ENCODE measurements at regions not wholly inside any gene's neighbourhood (a gene's known extent, or its start where the extent isn't known, plus 50 kb on each side); places are given as distances from the start of the nearest gene placed in this dataset.

DNA sequence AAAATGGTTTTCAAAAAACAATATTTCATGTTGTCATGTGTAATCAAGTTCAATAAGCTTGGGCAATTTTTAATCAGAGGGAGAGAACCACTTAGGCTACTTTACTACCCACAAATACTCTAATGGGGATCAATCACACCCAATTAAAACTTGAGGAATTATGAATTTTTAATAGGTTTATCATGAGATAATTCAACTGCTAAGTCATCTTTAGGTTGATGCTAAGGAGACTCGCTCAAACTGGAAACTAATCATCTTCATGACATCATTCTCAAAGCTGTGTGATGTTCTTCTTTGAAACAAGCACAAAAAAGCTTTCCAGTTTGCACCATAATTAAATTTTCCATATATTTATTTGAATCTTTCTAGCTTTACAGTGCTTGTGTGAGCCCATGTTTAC, 867.5 kb downstream of the MAT2B start:
- in situ Hi-C loops (cut with MboI; ENCODE audit: low pct_unique_long_range_greater_than_20kb, low sequenced_read_pairs, unreplicated experiment): no loop called here
- DNase-seq (ENCODE audit: low spot score): no peak
- TF ChIP-seq, protein P1, sequence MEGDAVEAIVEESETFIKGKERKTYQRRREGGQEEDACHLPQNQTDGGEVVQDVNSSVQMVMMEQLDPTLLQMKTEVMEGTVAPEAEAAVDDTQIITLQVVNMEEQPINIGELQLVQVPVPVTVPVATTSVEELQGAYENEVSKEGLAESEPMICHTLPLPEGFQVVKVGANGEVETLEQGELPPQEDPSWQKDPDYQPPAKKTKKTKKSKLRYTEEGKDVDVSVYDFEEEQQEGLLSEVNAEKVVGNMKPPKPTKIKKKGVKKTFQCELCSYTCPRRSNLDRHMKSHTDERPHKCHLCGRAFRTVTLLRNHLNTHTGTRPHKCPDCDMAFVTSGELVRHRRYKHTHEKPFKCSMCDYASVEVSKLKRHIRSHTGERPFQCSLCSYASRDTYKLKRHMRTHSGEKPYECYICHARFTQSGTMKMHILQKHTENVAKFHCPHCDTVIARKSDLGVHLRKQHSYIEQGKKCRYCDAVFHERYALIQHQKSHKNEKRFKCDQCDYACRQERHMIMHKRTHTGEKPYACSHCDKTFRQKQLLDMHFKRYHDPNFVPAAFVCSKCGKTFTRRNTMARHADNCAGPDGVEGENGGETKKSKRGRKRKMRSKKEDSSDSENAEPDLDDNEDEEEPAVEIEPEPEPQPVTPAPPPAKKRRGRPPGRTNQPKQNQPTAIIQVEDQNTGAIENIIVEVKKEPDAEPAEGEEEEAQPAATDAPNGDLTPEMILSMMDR (IDR thresholded peaks at IDR 0.05; ENCODE audit: extremely low read depth, insufficient read depth, missing control alignments): no peak

- in situ Hi-C loops (cut with MboI; ENCODE audit: low pct_unique_long_range_greater_than_20kb, low sequenced_read_pairs, unreplicated experiment): no loop called here
- DNase-seq (ENCODE audit: low spot score): no peak
- TF ChIP-seq, protein P1 (IDR thresholded peaks at IDR 0.05; ENCODE audit: extremely low read depth, insufficient read depth, missing control alignments): no peak
Observed at GRCh38 chr5:164373876-164374275, 868.5 kb downstream of the MAT2B start.

DNA sequence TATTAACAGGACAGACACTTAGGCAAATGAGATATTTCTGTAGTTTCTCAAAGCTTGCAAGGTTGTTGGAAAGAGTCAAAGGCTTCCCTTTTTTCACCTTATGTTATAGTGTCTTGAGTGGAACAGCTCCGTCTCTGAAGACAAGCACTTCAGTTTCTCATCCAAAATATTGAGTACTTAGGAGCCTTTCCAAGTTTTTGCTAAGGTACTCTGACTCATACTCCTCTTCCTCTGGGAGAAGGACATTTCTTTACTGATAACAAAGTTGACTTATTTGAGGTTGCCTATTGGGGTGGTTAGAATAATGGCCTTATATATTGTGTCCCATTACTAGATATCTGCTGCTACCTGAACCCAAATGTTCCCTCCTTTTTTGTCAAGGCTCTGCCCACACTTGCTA, 869.6 kb downstream of the MAT2B start:
- TF ChIP-seq, protein P1 (IDR thresholded peaks at IDR 0.05; ENCODE audit: extremely low read depth, insufficient read depth, missing control alignments): no peak
- DNase-seq (ENCODE audit: low spot score): no peak

GRCh38 chr5:164376843-164377242, 871.4 kb downstream of the MAT2B start:
- in situ Hi-C loops (cut with MboI; ENCODE audit: low pct_unique_long_range_greater_than_20kb, low sequenced_read_pairs, unreplicated experiment): no loop called here

More for the DNA sequence above, 869.6 kb downstream of the MAT2B start:
- in situ Hi-C loops (cut with MboI; ENCODE audit: low pct_unique_long_range_greater_than_20kb, low sequenced_read_pairs, unreplicated experiment): no loop called here

GRCh38 chr5:164377746-164378145, 872.3 kb downstream of the MAT2B start:
- no peak for DNase-seq (ENCODE audit: low spot score)
- in situ Hi-C loops (cut with MboI; ENCODE audit: low pct_unique_long_range_greater_than_20kb, low sequenced_read_pairs, unreplicated experiment): no loop called here

More at GRCh38 chr5:164376843-164377242, 871.4 kb downstream of the MAT2B start:
- TF ChIP-seq, protein P1 (IDR thresholded peaks at IDR 0.05; ENCODE audit: extremely low read depth, insufficient read depth, missing control alignments): no peak
- DNase-seq (ENCODE audit: low spot score): no peak

DNA sequence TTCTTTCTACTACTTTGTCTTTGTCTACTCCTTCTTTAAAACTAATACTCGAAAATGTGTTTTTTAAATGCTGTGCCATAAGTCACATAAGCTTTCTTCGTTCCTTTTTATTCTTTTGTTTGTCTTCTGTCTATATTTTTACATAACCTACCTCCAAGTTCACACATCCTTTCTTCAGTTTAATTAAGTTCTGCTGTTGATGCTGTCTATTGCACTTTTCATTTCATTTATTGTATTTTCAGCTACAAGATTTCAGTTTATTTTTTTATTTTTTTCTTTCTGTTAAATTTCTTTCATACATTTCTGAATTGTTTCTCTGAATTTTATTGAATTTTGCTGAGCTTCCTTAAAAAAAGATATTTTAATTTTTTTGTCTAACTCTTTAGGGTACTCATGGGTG, 878.2 kb downstream of the MAT2B start:
- no peak for DNase-seq (ENCODE audit: low spot score)
- TF ChIP-seq, protein P1 (IDR thresholded peaks at IDR 0.05; ENCODE audit: extremely low read depth, insufficient read depth, missing control alignments): no peak
- in situ Hi-C loops (cut with MboI; ENCODE audit: low pct_unique_long_range_greater_than_20kb, low sequenced_read_pairs, unreplicated experiment): no loop called here

More at GRCh38 chr5:164377746-164378145, 872.3 kb downstream of the MAT2B start:
- TF ChIP-seq, protein P1 (IDR thresholded peaks at IDR 0.05; ENCODE audit: extremely low read depth, insufficient read depth, missing control alignments): no peak

GRCh38 chr5:164392531-164392930, 887.1 kb downstream of the MAT2B start:
- DNase-seq (ENCODE audit: low spot score): no peak
- in situ Hi-C loops (cut with MboI; ENCODE audit: low pct_unique_long_range_greater_than_20kb, low sequenced_read_pairs, unreplicated experiment): no loop called here
- TF ChIP-seq, protein P1 (IDR thresholded peaks at IDR 0.05; ENCODE audit: extremely low read depth, insufficient read depth, missing control alignments): no peak
